Mesothelial cell of epicardium (in vitro differentiated cells): ENCODE measurements at regions not wholly inside any gene's neighbourhood (a gene's known extent, or its start where the extent isn't known, plus 50 kb on each side); places are given as distances from the start of the nearest gene placed in this dataset.

ENCODE experiments used
- DNase-seq, 2 experiments: peaks; one replicate each; pipeline ENCODE4 v3.0.0; 2021; ENCODE audit warnings: low spot score in 2 of 2; ENCODE audit not compliant: unreplicated experiment in 2 of 2
- H3K27ac Mint-ChIP-seq: 2 replicates; pipeline ENCODE4 v1.8.0; 2021; ENCODE audit warnings: mixed read lengths
- H3K27me3 Mint-ChIP-seq: 2 replicates; pipeline ENCODE4 v1.8.0; 2021; ENCODE audit warnings: low read depth, mixed read lengths
- H3K36me3 Mint-ChIP-seq: 2 replicates; pipeline ENCODE4 v1.8.0; 2021; ENCODE audit warnings: mixed read lengths
- H3K4me1 Mint-ChIP-seq: 2 replicates; pipeline ENCODE4 v1.8.0; 2021; ENCODE audit warnings: mixed read lengths
- H3K4me3 Mint-ChIP-seq: 2 replicates; pipeline ENCODE4 v1.8.0; 2021; ENCODE audit warnings: mild to moderate bottlenecking, moderate library complexity, mixed read lengths
- H3K9me3 Mint-ChIP-seq: 2 replicates; pipeline ENCODE4 v1.8.0; 2021; ENCODE audit warnings: mixed read lengths
- CTCF ChIP-seq: fragments of 200-600 bp; sonication (generic); IDR thresholded peaks from one replicate; pipeline ENCODE4 v1.5.0; 2021; ENCODE audit warnings: antibody characterized with exemption; ENCODE audit not compliant: unreplicated experiment

DNA sequence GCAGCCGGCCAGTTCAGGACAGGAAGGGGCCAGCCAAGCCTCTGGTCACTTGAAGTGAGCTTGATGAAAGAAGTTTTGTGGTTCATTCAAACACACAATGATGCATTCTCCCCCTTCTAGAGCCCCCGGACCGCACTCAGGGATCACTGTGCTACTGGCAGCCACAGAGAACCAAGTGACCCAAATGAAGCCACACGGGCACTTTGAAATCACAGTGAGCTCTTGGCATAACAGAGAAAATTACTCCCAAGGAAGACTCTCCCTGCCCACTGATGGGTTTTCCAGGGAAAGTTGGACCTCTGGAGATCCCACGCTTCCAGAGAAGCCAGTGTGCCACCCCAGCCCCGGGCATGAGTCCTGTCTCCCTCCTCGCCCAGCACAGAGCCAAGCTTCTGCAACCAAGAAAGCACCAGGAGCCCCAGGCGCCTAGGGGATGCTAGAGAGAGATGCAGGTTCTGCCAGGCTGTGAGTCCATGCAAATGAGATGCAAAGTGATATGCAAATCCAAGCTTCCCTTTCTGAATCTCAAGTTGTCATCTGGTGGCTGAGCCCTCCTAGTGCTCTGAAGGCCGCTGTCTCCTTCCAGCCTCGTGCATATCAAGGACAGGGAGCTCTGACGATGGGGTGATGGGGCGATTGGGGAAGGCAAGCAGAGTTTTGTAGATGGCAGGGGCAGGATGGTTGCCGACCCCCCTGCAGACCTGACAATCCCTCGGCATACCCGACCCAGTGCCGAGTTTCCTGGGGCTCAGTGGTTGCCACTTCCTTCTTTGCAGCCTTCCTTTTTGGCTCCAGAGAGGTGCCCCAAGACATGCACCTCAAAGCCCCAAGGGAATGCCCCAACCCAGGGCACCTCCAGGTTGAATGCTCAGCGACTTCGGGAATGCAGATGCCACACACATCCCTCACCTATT is 59.7 kb upstream of the TNRC6C start:
- no peak for TF ChIP-seq CTCF
- Mint-ChIP-seq H3K4me3 (no peak overlapping the region), H3K27me3 (peaks cover 30% of the 10 kb centered on the region), H3K27ac (no peak overlapping the region), H3K9me3 (no peaks in the 10 kb centered on the region), H3K36me3 (no peaks in the 10 kb centered on the region), H3K4me1 (peaks cover 3% of the 10 kb centered on the region)
- no peak for DNase-seq

DNA sequence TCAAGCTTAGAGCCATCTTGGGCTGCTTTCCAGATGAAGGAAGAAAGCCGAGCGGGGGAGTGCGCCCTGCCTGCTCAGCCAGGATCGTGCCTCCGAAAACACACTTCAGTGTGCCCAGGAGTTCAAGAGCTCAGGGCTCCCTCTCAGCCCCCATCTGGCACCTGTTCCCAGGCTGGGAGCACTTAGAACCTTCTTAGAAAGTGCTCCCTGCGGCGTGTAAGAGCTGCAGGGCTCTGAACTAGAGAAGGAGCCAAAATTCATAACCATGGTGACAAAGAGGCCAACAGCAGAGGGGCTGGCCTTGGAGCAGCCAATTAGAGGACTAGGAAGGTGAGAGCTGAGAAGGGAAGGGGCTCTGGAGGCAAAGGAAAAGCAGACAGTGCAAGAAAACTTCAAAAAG is 59.0 kb upstream of the TNRC6C start:
- Mint-ChIP-seq H3K36me3 (no peaks in the 10 kb centered on the region), H3K4me1 (peaks cover 3% of the 10 kb centered on the region), H3K9me3 (no peaks in the 10 kb centered on the region), H3K27me3 (peaks cover 34% of the 10 kb centered on the region), H3K4me3 (no peak overlapping the region), H3K27ac (no peak overlapping the region)
- no peak for DNase-seq
- TF ChIP-seq CTCF = no peak

GRCh38 chr17:77901481-77901880 is 57.0 kb upstream of the TNRC6C start:
- TF ChIP-seq CTCF = no peak
- Mint-ChIP-seq H3K27me3 (peaks cover 45% of the 10 kb centered on the region), H3K4me3 (no peak overlapping the region), H3K9me3 (no peaks in the 10 kb centered on the region), H3K27ac (no peak overlapping the region), H3K4me1 (peaks cover 3% of the 10 kb centered on the region), H3K36me3 (no peaks in the 10 kb centered on the region)
- DNase-seq = no peak

- no peak for TF ChIP-seq CTCF
- no peak overlapping the region for H3K4me3 Mint-ChIP-seq
- no peaks in the 10 kb centered on the region for H3K36me3 Mint-ChIP-seq
- no peak overlapping the region for H3K27ac Mint-ChIP-seq
- H3K4me1 Mint-ChIP-seq = no peaks in the 10 kb centered on the region
- DNase-seq = no peak
- H3K9me3 Mint-ChIP-seq = peaks cover 2% of the 10 kb centered on the region
- H3K27me3 Mint-ChIP-seq = peaks cover 71% of the 10 kb centered on the region
Observed at GRCh38 chr17:77905266-77905665, 53.2 kb upstream of the TNRC6C start.

DNA sequence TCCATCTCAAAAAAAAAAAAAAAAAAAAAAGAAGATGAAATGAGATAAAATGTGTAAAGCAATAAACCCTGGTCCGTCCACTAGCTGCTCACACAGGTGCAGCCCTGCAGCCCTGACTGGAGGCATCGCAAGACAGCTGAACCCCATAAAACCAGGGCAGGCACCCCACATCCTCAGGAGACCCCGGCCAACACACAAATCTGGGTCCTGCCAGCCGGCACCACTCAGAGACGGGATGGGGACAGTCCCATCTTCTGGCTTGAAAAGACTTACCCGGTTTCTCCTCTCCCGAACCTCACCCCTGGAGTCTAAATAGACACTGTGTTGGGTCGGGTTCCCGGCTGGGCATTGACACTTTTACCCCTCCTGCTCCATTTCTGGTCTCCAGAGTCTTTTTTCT is 52.7 kb upstream of the TNRC6C start:
- Mint-ChIP-seq H3K36me3 (no peaks in the 10 kb centered on the region), H3K27me3 (peaks cover 73% of the 10 kb centered on the region)
- DNase-seq = no peak

More for the DNA sequence above, 52.7 kb upstream of the TNRC6C start:
- Mint-ChIP-seq H3K4me3 (no peak overlapping the region), H3K9me3 (peaks cover 7% of the 10 kb centered on the region), H3K4me1 (no peaks in the 10 kb centered on the region), H3K27ac (no peak overlapping the region)
- TF ChIP-seq CTCF = no peak
